HL-60 (cell line): ENCODE measurements at regions not wholly inside any gene's neighbourhood (a gene's known extent, or its start where the extent isn't known, plus 50 kb on each side); places are given as distances from the start of the nearest gene placed in this dataset.

ENCODE experiments used
- GABPA ChIP-seq: IDR thresholded peaks from 2 replicates; pipeline ENCODE4 v1.6.1; 2012; ENCODE audit warnings: low read depth
- POLR2AphosphoS5 ChIP-seq: IDR thresholded peaks from 2 replicates; pipeline ENCODE4 v1.6.1; 2012; ENCODE audit warnings: low read depth
- TF ChIP-seq, protein P1 (sequence below): IDR thresholded peaks from one replicate; pipeline ENCODE4 v1.5.1; 2011; ENCODE audit warnings: low read length, control low read depth, inconsistent platforms; ENCODE audit not compliant: insufficient read depth
- TF ChIP-seq, protein P2 (sequence below): IDR thresholded peaks from 2 replicates; pipeline ENCODE4 v1.6.1; 2012; ENCODE audit warnings: low read depth; ENCODE audit not compliant: insufficient replicate concordance

DNA sequence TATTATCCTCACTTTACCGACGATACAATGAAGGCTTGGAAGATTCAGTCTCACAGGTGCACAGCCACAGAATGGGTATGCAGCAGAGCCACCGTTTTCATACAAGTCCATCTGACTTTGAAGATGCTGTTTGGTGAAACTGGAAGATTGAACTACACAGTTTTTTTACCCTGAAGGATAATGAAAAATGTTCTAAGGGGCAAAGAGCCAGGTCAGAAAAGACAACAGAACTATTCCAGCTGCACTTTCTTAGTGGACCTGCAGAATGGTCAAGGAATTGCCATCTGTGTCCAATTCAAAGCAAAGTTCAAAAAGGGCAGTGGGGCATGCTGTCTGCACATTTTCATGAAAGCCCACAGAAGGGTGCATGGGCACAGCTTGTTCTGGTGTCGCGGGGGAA is 127.6 kb upstream of the PDZRN3 start:
- TF ChIP-seq, protein P1, sequence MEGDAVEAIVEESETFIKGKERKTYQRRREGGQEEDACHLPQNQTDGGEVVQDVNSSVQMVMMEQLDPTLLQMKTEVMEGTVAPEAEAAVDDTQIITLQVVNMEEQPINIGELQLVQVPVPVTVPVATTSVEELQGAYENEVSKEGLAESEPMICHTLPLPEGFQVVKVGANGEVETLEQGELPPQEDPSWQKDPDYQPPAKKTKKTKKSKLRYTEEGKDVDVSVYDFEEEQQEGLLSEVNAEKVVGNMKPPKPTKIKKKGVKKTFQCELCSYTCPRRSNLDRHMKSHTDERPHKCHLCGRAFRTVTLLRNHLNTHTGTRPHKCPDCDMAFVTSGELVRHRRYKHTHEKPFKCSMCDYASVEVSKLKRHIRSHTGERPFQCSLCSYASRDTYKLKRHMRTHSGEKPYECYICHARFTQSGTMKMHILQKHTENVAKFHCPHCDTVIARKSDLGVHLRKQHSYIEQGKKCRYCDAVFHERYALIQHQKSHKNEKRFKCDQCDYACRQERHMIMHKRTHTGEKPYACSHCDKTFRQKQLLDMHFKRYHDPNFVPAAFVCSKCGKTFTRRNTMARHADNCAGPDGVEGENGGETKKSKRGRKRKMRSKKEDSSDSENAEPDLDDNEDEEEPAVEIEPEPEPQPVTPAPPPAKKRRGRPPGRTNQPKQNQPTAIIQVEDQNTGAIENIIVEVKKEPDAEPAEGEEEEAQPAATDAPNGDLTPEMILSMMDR, result no peak
- TF ChIP-seq, protein P2, sequence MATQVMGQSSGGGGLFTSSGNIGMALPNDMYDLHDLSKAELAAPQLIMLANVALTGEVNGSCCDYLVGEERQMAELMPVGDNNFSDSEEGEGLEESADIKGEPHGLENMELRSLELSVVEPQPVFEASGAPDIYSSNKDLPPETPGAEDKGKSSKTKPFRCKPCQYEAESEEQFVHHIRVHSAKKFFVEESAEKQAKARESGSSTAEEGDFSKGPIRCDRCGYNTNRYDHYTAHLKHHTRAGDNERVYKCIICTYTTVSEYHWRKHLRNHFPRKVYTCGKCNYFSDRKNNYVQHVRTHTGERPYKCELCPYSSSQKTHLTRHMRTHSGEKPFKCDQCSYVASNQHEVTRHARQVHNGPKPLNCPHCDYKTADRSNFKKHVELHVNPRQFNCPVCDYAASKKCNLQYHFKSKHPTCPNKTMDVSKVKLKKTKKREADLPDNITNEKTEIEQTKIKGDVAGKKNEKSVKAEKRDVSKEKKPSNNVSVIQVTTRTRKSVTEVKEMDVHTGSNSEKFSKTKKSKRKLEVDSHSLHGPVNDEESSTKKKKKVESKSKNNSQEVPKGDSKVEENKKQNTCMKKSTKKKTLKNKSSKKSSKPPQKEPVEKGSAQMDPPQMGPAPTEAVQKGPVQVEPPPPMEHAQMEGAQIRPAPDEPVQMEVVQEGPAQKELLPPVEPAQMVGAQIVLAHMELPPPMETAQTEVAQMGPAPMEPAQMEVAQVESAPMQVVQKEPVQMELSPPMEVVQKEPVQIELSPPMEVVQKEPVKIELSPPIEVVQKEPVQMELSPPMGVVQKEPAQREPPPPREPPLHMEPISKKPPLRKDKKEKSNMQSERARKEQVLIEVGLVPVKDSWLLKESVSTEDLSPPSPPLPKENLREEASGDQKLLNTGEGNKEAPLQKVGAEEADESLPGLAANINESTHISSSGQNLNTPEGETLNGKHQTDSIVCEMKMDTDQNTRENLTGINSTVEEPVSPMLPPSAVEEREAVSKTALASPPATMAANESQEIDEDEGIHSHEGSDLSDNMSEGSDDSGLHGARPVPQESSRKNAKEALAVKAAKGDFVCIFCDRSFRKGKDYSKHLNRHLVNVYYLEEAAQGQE, result no peak
- TF ChIP-seq POLR2AphosphoS5 (no peak), GABPA (no peak)
